Stimulated activated CD8-positive, alpha-beta memory T cell treated with anti-CD3 and anti-CD28 coated beads, Interleukin-7, amount 100 ng/mL, for 1 hour (primary cell): ENCODE measurements at regions not wholly inside any gene's neighbourhood (a gene's known extent, or its start where the extent isn't known, plus 50 kb on each side); places are given as distances from the start of the nearest gene placed in this dataset.

Experiments
- DNase-seq, 2 donors: peaks; one replicate each; pipeline ENCODE4 v3.0.0-alpha.2; 2020; ENCODE audit warnings: low read depth in 2 of 2

GRCh38 chr3:7793786-7794185 lies 707.8 kb upstream of the LMCD1 start:
- no peak for DNase-seq

GRCh38 chr3:7798276-7798675 lies 703.3 kb upstream of the LMCD1 start:
- DNase-seq = no peak

- DNase-seq = no peak
Observed at GRCh38 chr3:7800006-7800780, 701.4 kb upstream of the LMCD1 start.

- no peak for DNase-seq
Observed at GRCh38 chr3:7812490-7812889, 689.1 kb upstream of the LMCD1 start.

GRCh38 chr3:7813365-7813764 lies 688.3 kb upstream of the LMCD1 start:
- no peak for DNase-seq

- no peak for DNase-seq
Observed at GRCh38 chr3:7817239-7817638, 684.4 kb upstream of the LMCD1 start.

GRCh38 chr3:7820969-7821368 lies 680.7 kb upstream of the LMCD1 start:
- DNase-seq = no peak

GRCh38 chr3:7821858-7822257 lies 679.8 kb upstream of the LMCD1 start:
- no peak for DNase-seq

GRCh38 chr3:7841451-7841850 lies 660.2 kb upstream of the LMCD1 start:
- no peak for DNase-seq

- DNase-seq = no peak
Observed at GRCh38 chr3:7843441-7843840, 658.2 kb upstream of the LMCD1 start.

GRCh38 chr3:7847021-7847420 lies 654.6 kb upstream of the LMCD1 start:
- no peak for DNase-seq

GRCh38 chr3:7847521-7847920 lies 654.1 kb upstream of the LMCD1 start:
- DNase-seq = no peak

- DNase-seq = no peak
Observed at GRCh38 chr3:7854266-7854665, 647.4 kb upstream of the LMCD1 start.

GRCh38 chr3:7854721-7855120 lies 646.9 kb upstream of the LMCD1 start:
- DNase-seq = no peak

GRCh38 chr3:7865611-7866010 lies 636.0 kb upstream of the LMCD1 start:
- no peak for DNase-seq

GRCh38 chr3:7867587-7867986 lies 634.0 kb upstream of the LMCD1 start:
- no peak for DNase-seq

- no peak for DNase-seq
Observed at GRCh38 chr3:7871003-7871560, 630.5 kb upstream of the LMCD1 start.

- no peak for DNase-seq
Observed at GRCh38 chr3:7874116-7874515, 627.5 kb upstream of the LMCD1 start.

GRCh38 chr3:7875925-7876324 lies 625.7 kb upstream of the LMCD1 start:
- no peak for DNase-seq

- no peak for DNase-seq
Observed at GRCh38 chr3:7876741-7877297, 624.8 kb upstream of the LMCD1 start.

- DNase-seq = no peak
Observed at GRCh38 chr3:7877312-7877711, 624.3 kb upstream of the LMCD1 start.

- DNase-seq = no peak
Observed at GRCh38 chr3:7879572-7879971, 622.1 kb upstream of the LMCD1 start.

- no peak for DNase-seq
Observed at GRCh38 chr3:7881946-7882345, 619.7 kb upstream of the LMCD1 start.
